A172 (cell line): ENCODE measurements at regions not wholly inside any gene's neighbourhood (a gene's known extent, or its start where the extent isn't known, plus 50 kb on each side); places are given as distances from the start of the nearest gene placed in this dataset.
"Not testable (repeated sequence)": the region's sequence is repeated elsewhere in the genome, so short reads cannot be mapped to it uniquely, and the experiment has no call there.

Experiments used
- DNase-seq: peaks from one replicate; pipeline ENCODE4 v3.0.0-alpha.2; 2015; ENCODE audit warnings: low spot score

- DNase-seq, result not testable (repeated sequence)
Observed at GRCh38 chr15:22259151-22259750, 178.9 kb downstream of the OR4M2 start.

DNA sequence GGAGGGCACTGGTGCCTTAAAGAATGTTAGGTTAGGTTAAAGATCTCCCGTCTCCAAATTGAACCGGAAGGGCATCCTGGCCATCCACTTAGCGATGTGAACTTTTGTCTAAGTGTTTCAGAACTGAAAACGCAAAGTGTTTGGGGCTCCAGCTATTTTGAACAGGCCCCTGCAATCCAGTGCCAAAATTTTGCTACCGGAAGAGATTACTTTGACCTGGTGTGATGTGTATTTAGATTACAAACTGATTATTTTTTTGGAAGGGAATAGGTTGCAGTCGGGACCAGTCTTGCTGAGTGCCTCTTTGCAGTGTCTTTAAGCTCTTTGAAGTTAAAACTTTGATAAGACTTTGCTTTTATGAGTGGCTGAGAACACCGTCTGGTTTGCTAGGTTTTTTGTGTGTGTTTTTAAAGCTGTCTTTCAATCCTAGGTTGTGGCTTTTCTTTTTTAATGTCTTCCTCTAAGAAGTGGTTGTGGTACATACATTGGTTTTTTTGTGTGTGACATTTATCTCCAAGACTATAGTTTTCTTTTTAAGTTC lies 179.6 kb downstream of the OR4M2 start:
- no peak for DNase-seq

DNA sequence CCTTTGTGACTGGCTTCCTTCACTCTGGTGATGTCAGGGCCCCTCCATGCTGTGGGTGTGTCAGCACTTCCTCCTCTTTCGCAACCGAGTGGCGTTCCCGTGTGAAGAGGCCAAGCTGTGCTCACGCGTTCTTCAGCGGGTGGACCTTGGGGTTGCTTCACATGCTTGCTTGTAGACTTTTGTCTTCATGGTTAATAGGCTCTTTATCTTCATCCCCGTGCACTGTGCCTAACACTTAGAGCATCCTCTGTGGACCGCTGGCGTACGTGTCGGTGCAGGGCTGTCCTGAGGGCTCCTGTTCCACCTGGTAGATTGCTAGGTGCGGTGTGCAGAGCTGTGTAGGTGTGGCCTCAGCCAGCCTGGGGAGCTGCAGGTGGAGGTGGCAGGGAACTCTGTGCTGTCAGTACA lies 182.3 kb downstream of the OR4M2 start:
- DNase-seq, result no peak

GRCh38 chr15:22263738-22264137 lies 183.4 kb downstream of the OR4M2 start:
- no peak for DNase-seq

GRCh38 chr15:22264272-22264671 lies 183.9 kb downstream of the OR4M2 start:
- DNase-seq, result not testable (repeated sequence)

DNA sequence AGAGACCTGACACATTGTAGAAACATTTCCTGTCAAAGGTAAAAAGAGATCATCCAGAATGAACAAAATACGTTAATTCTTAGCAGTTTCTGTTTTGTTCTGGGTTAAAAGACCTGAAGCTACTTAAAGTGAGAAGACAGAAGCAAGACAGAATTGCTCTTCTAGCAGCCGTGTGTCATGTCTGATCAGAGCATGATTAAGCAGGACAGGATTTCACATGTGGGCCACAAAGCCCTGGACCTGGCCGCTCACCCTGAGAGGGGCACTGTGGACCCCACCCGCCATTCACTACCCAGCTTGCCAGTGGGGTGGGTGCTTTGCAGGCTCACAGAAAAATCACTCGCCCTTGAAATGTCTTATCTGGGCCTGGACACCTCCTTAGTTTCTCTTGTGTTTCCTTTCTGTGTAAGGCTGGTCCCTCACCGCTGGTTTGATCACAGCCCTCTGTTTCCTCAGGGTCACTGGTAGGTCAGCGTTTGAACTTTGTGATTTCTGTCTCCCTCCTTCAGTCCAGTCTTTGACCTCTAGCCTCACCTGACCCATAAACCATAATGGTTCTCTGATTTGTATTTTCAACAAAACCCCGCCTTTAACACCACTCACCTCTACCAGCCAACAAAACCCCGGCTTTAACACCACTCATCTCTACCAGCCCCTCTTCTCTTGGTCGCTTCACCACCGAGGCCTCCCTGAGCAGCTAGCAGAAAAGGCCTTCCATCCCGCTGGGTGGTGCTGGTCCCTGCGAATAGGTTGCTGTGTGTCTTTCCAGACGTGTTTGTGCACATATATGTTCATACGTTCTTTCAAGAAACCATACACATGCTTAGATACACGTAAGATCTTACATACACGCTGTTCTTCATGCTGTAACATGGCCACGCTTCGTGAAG lies 185.0 kb downstream of the OR4M2 start:
- DNase-seq, result no peak

- DNase-seq, result no peak
Observed at GRCh38 chr15:22265970-22266369, 185.6 kb downstream of the OR4M2 start.

GRCh38 chr15:22267761-22268160 lies 187.4 kb downstream of the OR4M2 start:
- DNase-seq, result no peak

- DNase-seq, result not testable (repeated sequence)
Observed at GRCh38 chr15:22268201-22268600, 187.9 kb downstream of the OR4M2 start.

GRCh38 chr15:22268654-22269053 lies 188.3 kb downstream of the OR4M2 start:
- not testable (repeated sequence) for DNase-seq

- DNase-seq, result not testable (repeated sequence)
Observed at GRCh38 chr15:22272286-22273160, 186.2 kb upstream of the GOLGA6L22 start.

GRCh38 chr15:22273185-22273584 lies 185.5 kb upstream of the GOLGA6L22 start:
- DNase-seq, result not testable (repeated sequence)

- not testable (repeated sequence) for DNase-seq
Observed at GRCh38 chr15:22274376-22274775, 184.3 kb upstream of the GOLGA6L22 start.

DNA sequence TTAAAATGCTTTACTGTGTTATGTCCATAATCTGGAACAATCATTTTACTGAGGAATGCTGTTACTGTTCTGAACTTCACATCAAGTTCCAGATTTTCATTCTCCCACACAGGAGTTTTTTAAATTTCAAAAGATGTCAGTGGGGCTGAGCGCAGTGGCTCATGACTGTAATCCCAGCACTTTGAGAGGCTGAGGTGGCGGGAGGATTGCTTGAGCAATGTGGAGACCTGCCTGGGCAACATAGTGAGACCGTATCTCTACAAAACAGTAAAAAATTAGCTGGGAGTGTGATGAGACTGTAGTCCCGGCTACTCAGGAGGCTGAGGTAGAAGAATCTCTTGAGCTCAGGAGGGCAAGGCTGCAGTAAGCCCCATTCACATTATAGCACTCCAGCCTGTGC lies 177.9 kb upstream of the GOLGA6L22 start:
- not testable (repeated sequence) for DNase-seq

- DNase-seq, result not testable (repeated sequence)
Observed at GRCh38 chr15:22282794-22283533, 175.7 kb upstream of the GOLGA6L22 start.

- not testable (repeated sequence) for DNase-seq
Observed at GRCh38 chr15:22284795-22285420, 173.8 kb upstream of the GOLGA6L22 start.

- not testable (repeated sequence) for DNase-seq
Observed at GRCh38 chr15:22291054-22291453, 167.6 kb upstream of the GOLGA6L22 start.

- not testable (repeated sequence) for DNase-seq
Observed at GRCh38 chr15:22303112-22303511, 155.6 kb upstream of the GOLGA6L22 start.
